Endothelial cell of umbilical vein (primary cell): ENCODE measurements at regions not wholly inside any gene's neighbourhood (a gene's known extent, or its start where the extent isn't known, plus 50 kb on each side); places are given as distances from the start of the nearest gene placed in this dataset.

ENCODE experiments used
- CTCF ChIP-seq, 2 donors: IDR thresholded peaks; 1 replicate in 1 of 2; 2 replicates in 1 of 2; pipeline ENCODE4 v1.5.1; 2011; ENCODE audit warnings: low read length in 2 of 2, mild to moderate bottlenecking in 2 of 2, moderate library complexity in 2 of 2, control low read depth in 1 of 2, inconsistent platforms in 1 of 2, low read depth in 1 of 2; ENCODE audit not compliant: insufficient read depth in 1 of 2; ENCODE audit errors: extremely low read depth in 1 of 2
- EZH2 ChIP-seq: IDR thresholded peaks from 2 replicates; pipeline ENCODE4 v1.6.1; 2012; ENCODE audit warnings: borderline replicate concordance, low read depth, mild to moderate bottlenecking, moderate library complexity, low read length, inconsistent platforms; ENCODE audit not compliant: severe bottlenecking
- JUN ChIP-seq: IDR thresholded peaks from 2 replicates; pipeline ENCODE4 v1.6.1; 2011; ENCODE audit warnings: borderline replicate concordance, low read depth; ENCODE audit not compliant: insufficient read length, insufficient read depth
- MYC ChIP-seq: IDR thresholded peaks from one replicate; pipeline ENCODE4 v1.6.1; 2011; ENCODE audit warnings: mild to moderate bottlenecking, low read depth, low read length
- POLR2A ChIP-seq: IDR thresholded peaks from 2 replicates; pipeline ENCODE4 v1.6.1; 2012; ENCODE audit warnings: low read depth, mild to moderate bottlenecking, control low read depth, low read length
- POLR2AphosphoS5 ChIP-seq: IDR thresholded peaks from 2 replicates; pipeline ENCODE4 v1.6.1; 2012; ENCODE audit warnings: low read depth, mild to moderate bottlenecking, control low read depth, low read length, moderate library complexity; ENCODE audit not compliant: insufficient read depth
- TF ChIP-seq, protein P1 (sequence below): IDR thresholded peaks from 2 replicates; pipeline ENCODE4 v1.6.1; 2011; ENCODE audit not compliant: insufficient read depth, insufficient read length

DNA sequence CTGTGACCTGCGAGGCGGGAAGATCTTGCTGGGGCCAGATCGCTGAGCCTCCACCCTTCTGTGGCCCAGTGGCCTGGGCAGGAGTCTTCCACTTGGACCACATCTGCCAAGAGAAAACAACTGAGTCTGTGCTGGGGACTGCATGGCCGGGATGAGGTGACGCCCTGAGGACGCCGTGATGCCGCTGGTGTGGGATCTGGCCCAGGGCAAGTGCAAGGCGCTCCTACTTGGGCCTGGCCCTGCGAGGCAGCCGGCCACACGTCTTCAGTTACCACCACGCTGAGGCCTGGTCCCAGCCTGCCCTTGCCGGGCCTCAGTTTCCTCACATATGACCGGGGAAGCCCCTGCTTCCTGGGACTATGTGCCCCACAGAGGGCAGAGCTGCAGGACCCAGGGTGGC lies 133.4 kb downstream of the SLC25A46 start:
- TF ChIP-seq CTCF (IDR thresholded peaks at IDR 0.05; ENCODE audit: extremely low read depth in 1 of 2, insufficient read depth in 1 of 2, low read depth in 1 of 2, low read length in 2 of 2) (no peak), POLR2A (no peak), POLR2AphosphoS5 (no peak), JUN (no peak), EZH2 (no peak), MYC (no peak)
- TF ChIP-seq, protein P1, sequence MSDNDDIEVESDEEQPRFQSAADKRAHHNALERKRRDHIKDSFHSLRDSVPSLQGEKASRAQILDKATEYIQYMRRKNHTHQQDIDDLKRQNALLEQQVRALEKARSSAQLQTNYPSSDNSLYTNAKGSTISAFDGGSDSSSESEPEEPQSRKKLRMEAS, result no peak
